H9 (cell line): ENCODE measurements at regions not wholly inside any gene's neighbourhood (a gene's known extent, or its start where the extent isn't known, plus 50 kb on each side); places are given as distances from the start of the nearest gene placed in this dataset.

Experiments used
- DNase-seq: peaks from one replicate; pipeline ENCODE4 v3.0.0-alpha.2; 2017
- H2AFZ ChIP-seq: one replicate; pipeline ENCODE4 v1.6.1; 2013; ENCODE audit warnings: mild to moderate bottlenecking, low read length, control low read depth, moderate library complexity
- H2AK5ac ChIP-seq: 2 replicates; pipeline ENCODE4 v1.6.1; 2013; ENCODE audit warnings: low read length, control low read depth, mixed read lengths; ENCODE audit not compliant: insufficient read length
- H2BK120ac ChIP-seq: one replicate; pipeline ENCODE4 v1.6.1; 2013; ENCODE audit warnings: low read depth, mild to moderate bottlenecking, low read length, control low read depth, inconsistent platforms; ENCODE audit not compliant: poor library complexity, severe bottlenecking
- H2BK12ac ChIP-seq: 2 replicates; pipeline ENCODE4 v1.6.1; 2013; ENCODE audit warnings: low read length, control low read depth, mixed read lengths, low read depth; ENCODE audit not compliant: insufficient read length
- H2BK15ac ChIP-seq: 2 replicates; pipeline ENCODE4 v1.6.1; 2013; ENCODE audit warnings: low read depth, low read length, control low read depth
- H2BK20ac ChIP-seq: one replicate; pipeline ENCODE4 v1.6.1; 2013; ENCODE audit warnings: low read depth, mild to moderate bottlenecking, low read length, control low read depth, inconsistent platforms; ENCODE audit not compliant: poor library complexity, severe bottlenecking
- H2BK5ac ChIP-seq: 2 replicates; pipeline ENCODE4 v1.6.1; 2013; ENCODE audit warnings: low read length, control low read depth, mixed read lengths; ENCODE audit not compliant: insufficient read length
- H3K14ac ChIP-seq: 2 replicates; pipeline ENCODE4 v1.6.1; 2013; ENCODE audit warnings: low read length, control low read depth; ENCODE audit not compliant: insufficient read depth
- H3K18ac ChIP-seq: 2 replicates; pipeline ENCODE4 v1.6.1; 2013; ENCODE audit warnings: low read depth, mild to moderate bottlenecking, mixed read lengths, low read length, control low read depth; ENCODE audit not compliant: insufficient read length
- H3K23ac ChIP-seq: 2 replicates; pipeline ENCODE4 v1.6.1; 2013; ENCODE audit warnings: low read length, control low read depth, mixed read lengths, low read depth; ENCODE audit not compliant: insufficient read length
- H3K23me2 ChIP-seq: 2 replicates; pipeline ENCODE4 v1.6.1; 2013; ENCODE audit warnings: low read depth, mild to moderate bottlenecking, mixed read lengths, low read length, control low read depth; ENCODE audit not compliant: insufficient read length, poor library complexity, severe bottlenecking
- H3K27ac ChIP-seq: 2 replicates; pipeline ENCODE4 v1.5.1; 2013; ENCODE audit warnings: low read length, control low read depth, mixed read lengths, low read depth; ENCODE audit not compliant: insufficient read length
- H3K27me3 ChIP-seq: 2 replicates; pipeline ENCODE4 v1.6.1; 2013; ENCODE audit warnings: low read length, control low read depth, inconsistent platforms; ENCODE audit not compliant: insufficient read depth
- H3K4ac ChIP-seq: 2 replicates; pipeline ENCODE4 v1.6.1; 2013; ENCODE audit warnings: low read depth, mild to moderate bottlenecking, control low read depth, inconsistent platforms, low read length, moderate library complexity
- H3K4me1 ChIP-seq: 2 replicates; pipeline ENCODE4 v1.6.1; 2013; ENCODE audit warnings: low read length, control low read depth, inconsistent platforms; ENCODE audit not compliant: insufficient read depth
- H3K4me2 ChIP-seq: 2 replicates; pipeline ENCODE4 v1.6.1; 2013; ENCODE audit warnings: low read length, control low read depth, mixed read lengths; ENCODE audit not compliant: insufficient read length, insufficient read depth
- H3K56ac ChIP-seq: 2 replicates; pipeline ENCODE4 v1.6.1; 2013; ENCODE audit warnings: low read depth, mild to moderate bottlenecking, mixed read lengths, low read length, control low read depth; ENCODE audit not compliant: insufficient read length
- H3K79me1 ChIP-seq: 2 replicates; pipeline ENCODE4 v1.6.1; 2013; ENCODE audit warnings: low read depth, mild to moderate bottlenecking, moderate library complexity, low read length, control low read depth, inconsistent platforms; ENCODE audit not compliant: insufficient read depth, poor library complexity, severe bottlenecking
- H3K79me2 ChIP-seq: 2 replicates; pipeline ENCODE4 v1.6.1; 2013; ENCODE audit warnings: low read length, control low read depth, inconsistent platforms; ENCODE audit not compliant: insufficient read depth
- H3K9ac ChIP-seq: 2 replicates; pipeline ENCODE4 v1.6.1; 2013; ENCODE audit warnings: low read length, control low read depth, mixed read lengths; ENCODE audit not compliant: insufficient read length; ENCODE audit errors: extremely low read depth
- H3K9me3 ChIP-seq: one replicate; pipeline ENCODE4 v1.6.1; 2013; ENCODE audit warnings: low read depth, low read length, inconsistent platforms; ENCODE audit not compliant: control insufficient read depth
- H3T11ph ChIP-seq: one replicate; pipeline ENCODE4 v1.6.1; 2013; ENCODE audit warnings: mild to moderate bottlenecking, low read length, control low read depth, inconsistent platforms
- H4K20me1 ChIP-seq: one replicate; pipeline ENCODE4 v1.6.1; 2013; ENCODE audit not compliant: control insufficient read depth, insufficient read length, insufficient read depth
- H4K5ac ChIP-seq: 2 replicates; pipeline ENCODE4 v1.6.1; 2013; ENCODE audit warnings: low read depth, mild to moderate bottlenecking, mixed read lengths, low read length, control low read depth; ENCODE audit not compliant: insufficient read length
- H4K8ac ChIP-seq: replicated peaks from 2 replicates; pipeline ENCODE4 v1.6.1; 2013; ENCODE audit warnings: low read length, control low read depth, mixed read lengths, low read depth; ENCODE audit not compliant: insufficient read length
- H4K91ac ChIP-seq: 2 replicates; pipeline ENCODE4 v1.6.1; 2013; ENCODE audit warnings: low read depth, mild to moderate bottlenecking, moderate library complexity, mixed read lengths, low read length, control low read depth; ENCODE audit not compliant: insufficient read length
- H3K27ac Mint-ChIP-seq, 3 experiments: 2 replicates in 2 of 3; 3 replicates in 1 of 3; pipeline ENCODE4 v1.8.0; 2020 to 2021; ENCODE audit warnings: mixed read lengths in 3 of 3, mild to moderate bottlenecking in 1 of 3, moderate library complexity in 1 of 3
- H3K27me3 Mint-ChIP-seq: 2 replicates; pipeline ENCODE4 v1.8.0; 2021; ENCODE audit warnings: low read depth, mild to moderate bottlenecking, moderate library complexity, mixed read lengths
- H3K36me3 Mint-ChIP-seq, 3 experiments: 2 replicates in 2 of 3; 3 replicates in 1 of 3; pipeline ENCODE4 v1.8.0; 2020 to 2021; ENCODE audit warnings: low read depth in 3 of 3, mixed read lengths in 3 of 3; ENCODE audit not compliant: insufficient read depth in 1 of 3
- H3K4me1 Mint-ChIP-seq, 2 experiments: 2 replicates each; pipeline ENCODE4 v1.8.0; 2020; ENCODE audit warnings: mixed read lengths in 2 of 2
- H3K4me3 Mint-ChIP-seq, 2 experiments: 2 replicates in 1 of 2; 3 replicates in 1 of 2; pipeline ENCODE4 v1.8.0; 2020 to 2021; ENCODE audit warnings: mild to moderate bottlenecking in 2 of 2, mixed read lengths in 2 of 2, moderate library complexity in 1 of 2
- H3K9me3 Mint-ChIP-seq, 2 experiments: 2 replicates in 1 of 2; 3 replicates in 1 of 2; pipeline ENCODE4 v1.8.0; 2020; ENCODE audit warnings: mild to moderate bottlenecking in 2 of 2, mixed read lengths in 2 of 2, moderate library complexity in 1 of 2
- WGBS: extraction: QIAGEN DNeasy Blood & Tissue Kit; methylation state at CpG from one replicate; pipeline ENCODE4 v1.1.7; 2013; ENCODE audit warnings: missing lambda C conversion rate, low lambda C conversion rate, mixed read lengths; ENCODE audit not compliant: insufficient read length; ENCODE audit errors: extremely low coverage; 5-methylcytosine and 5-hydroxymethylcytosine counted together
- TF ChIP-seq, protein P1 (sequence below): fragments of 200-600 bp; sonication (generic); conservative IDR thresholded peaks from 3 replicates; pipeline ENCODE4 v1.8.0; 2021; ENCODE audit warnings: antibody characterized with exemption, mild to moderate bottlenecking

DNA sequence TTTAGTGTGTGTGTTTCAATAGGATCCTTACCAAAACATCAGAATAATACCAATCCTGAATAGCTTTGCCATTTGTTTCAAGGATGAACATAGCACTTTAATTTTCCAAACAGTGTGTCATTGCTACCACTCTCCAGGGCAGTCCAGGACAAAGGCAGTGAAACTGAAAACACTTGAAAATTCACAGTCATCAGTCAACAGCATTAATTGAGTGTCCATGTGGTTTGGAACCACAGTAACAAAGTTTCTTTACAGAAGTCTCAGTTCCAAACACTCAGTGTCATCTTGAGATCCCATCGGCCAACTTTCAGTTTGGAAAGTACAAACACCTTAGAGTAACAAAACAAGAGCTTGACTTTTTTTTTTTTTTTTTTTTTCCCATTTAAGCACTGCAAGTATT lies 228.4 kb upstream of the SOX5 start:
- Histone ChIP-seq H2BK12ac (no peak overlapping the region), H2BK20ac (no peak overlapping the region), H3K18ac (no peak overlapping the region), H3K27me3 (no peaks in the 10 kb centered on the region), H3K4ac (no peak overlapping the region), H3K27ac (no peak overlapping the region), H3K4me1 (peaks cover 2% of the 10 kb centered on the region; the same call in 1 of the 2 replicates), H3K4me2 (no peak overlapping the region), H3K23ac (no peak overlapping the region), H2AK5ac (no peak overlapping the region), H3K56ac (no peak overlapping the region), H3T11ph (no peak overlapping the region), H3K79me2 (no peaks in the 10 kb centered on the region), H4K20me1 (no peaks in the 10 kb centered on the region), H2BK120ac (no peak overlapping the region), H4K5ac (no peak overlapping the region), H2BK15ac (no peak overlapping the region), H3K14ac (no peak overlapping the region), H3K9ac (no peak overlapping the region), H2BK5ac (no peak overlapping the region), H4K8ac (no peak overlapping the region), H4K91ac (no peak overlapping the region), H3K9me3 (no peaks in the 10 kb centered on the region), H3K79me1 (no peaks in the 10 kb centered on the region), H2AFZ (no peak overlapping the region), H3K23me2 (no peaks in the 10 kb centered on the region)
- no peaks in the 10 kb centered on the region for H3K9me3 Mint-ChIP-seq
- TF ChIP-seq, protein P1, sequence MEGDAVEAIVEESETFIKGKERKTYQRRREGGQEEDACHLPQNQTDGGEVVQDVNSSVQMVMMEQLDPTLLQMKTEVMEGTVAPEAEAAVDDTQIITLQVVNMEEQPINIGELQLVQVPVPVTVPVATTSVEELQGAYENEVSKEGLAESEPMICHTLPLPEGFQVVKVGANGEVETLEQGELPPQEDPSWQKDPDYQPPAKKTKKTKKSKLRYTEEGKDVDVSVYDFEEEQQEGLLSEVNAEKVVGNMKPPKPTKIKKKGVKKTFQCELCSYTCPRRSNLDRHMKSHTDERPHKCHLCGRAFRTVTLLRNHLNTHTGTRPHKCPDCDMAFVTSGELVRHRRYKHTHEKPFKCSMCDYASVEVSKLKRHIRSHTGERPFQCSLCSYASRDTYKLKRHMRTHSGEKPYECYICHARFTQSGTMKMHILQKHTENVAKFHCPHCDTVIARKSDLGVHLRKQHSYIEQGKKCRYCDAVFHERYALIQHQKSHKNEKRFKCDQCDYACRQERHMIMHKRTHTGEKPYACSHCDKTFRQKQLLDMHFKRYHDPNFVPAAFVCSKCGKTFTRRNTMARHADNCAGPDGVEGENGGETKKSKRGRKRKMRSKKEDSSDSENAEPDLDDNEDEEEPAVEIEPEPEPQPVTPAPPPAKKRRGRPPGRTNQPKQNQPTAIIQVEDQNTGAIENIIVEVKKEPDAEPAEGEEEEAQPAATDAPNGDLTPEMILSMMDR = no peak
- DNase-seq = no peak
- WGBS = no CpG with 5 or more reads among the region's 1 CpG
- no peak overlapping the region for H3K4me3 Mint-ChIP-seq
- no peaks in the 10 kb centered on the region for H3K36me3 Mint-ChIP-seq
- no peaks in the 10 kb centered on the region for H3K27me3 Mint-ChIP-seq
- no peak overlapping the region for H3K27ac Mint-ChIP-seq
- peaks cover 3 to 4% of the 10 kb centered on the region in 2 experiments; a peak in 2 of 4 replicates for H3K4me1 Mint-ChIP-seq
